VCaP (cell line): ENCODE measurements at regions not wholly inside any gene's neighbourhood (a gene's known extent, or its start where the extent isn't known, plus 50 kb on each side); places are given as distances from the start of the nearest gene placed in this dataset.
"Not testable (repeated sequence)": the region's sequence is repeated elsewhere in the genome, so short reads cannot be mapped to it uniquely, and the experiment has no call there.

Experiments used
- H3K27ac ChIP-seq: fragments of 450-650 bp; 2 replicates; pipeline ENCODE4 v1.5.1; 2017
- TF ChIP-seq, protein P1 (sequence below): fragments of 450-650 bp; conservative IDR thresholded peaks from 2 replicates; pipeline ENCODE4 v1.5.1; 2017; ENCODE audit warnings: mild to moderate bottlenecking, moderate library complexity

DNA sequence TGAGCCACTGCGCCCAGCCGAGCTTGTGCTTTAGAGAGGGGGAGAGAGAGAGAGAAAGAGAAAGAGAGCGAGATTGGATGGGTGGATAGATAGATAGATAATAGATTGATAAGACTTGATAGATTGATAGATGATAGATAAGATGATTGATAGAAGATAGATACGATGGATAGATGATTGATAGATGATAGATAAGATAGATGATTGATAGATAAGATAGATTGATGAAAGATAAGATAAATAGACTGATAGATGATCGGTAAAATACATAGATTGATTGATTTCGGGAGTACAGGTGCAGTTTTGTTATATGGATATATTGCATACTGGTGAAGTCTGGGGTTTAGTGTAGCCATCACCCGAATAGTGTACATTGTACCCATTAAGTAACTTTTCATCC, 65.9 kb downstream of the SPRING1 start:
- TF ChIP-seq, protein P1, sequence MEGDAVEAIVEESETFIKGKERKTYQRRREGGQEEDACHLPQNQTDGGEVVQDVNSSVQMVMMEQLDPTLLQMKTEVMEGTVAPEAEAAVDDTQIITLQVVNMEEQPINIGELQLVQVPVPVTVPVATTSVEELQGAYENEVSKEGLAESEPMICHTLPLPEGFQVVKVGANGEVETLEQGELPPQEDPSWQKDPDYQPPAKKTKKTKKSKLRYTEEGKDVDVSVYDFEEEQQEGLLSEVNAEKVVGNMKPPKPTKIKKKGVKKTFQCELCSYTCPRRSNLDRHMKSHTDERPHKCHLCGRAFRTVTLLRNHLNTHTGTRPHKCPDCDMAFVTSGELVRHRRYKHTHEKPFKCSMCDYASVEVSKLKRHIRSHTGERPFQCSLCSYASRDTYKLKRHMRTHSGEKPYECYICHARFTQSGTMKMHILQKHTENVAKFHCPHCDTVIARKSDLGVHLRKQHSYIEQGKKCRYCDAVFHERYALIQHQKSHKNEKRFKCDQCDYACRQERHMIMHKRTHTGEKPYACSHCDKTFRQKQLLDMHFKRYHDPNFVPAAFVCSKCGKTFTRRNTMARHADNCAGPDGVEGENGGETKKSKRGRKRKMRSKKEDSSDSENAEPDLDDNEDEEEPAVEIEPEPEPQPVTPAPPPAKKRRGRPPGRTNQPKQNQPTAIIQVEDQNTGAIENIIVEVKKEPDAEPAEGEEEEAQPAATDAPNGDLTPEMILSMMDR = no peak
- no peak overlapping the region for H3K27ac ChIP-seq

DNA sequence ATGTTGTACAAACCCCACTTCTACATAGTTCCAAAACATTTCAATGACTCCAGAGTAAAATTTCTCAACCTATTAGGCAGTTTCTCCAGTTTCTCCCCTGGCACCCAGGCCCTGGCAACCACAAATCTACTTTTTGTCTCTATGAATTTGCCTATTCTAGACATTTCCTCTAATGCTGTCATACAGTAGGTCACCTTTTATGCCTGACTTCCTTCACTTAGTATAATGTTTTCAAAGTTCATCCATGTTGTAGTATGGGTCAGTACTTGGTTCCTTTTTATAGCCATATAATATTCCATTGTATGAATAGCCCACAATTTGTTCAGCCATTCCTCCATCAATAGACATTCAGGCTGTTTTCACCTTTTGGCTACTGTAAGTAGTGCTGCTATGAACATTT, 67.0 kb downstream of the SPRING1 start:
- H3K27ac ChIP-seq = no peak overlapping the region
- TF ChIP-seq, protein P1 = no peak

DNA sequence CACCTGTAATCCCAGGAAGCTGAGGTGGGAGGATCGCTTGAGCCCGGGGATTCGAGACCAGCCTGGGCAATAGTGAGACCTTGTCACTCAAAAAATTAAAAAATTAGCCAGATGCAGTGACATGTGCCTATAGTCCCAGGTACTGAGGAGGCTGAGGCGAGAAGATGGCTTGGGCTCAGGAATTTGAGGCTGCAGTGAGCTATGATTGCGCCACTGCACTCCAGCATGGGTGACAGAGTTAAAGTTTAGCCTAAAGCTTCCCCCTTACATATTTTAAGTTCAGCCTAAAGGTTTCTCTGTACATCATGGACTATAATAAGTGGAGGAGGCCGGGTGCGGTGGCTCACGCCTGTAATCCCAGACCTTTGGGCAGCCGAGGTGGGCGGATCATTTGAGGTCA, 70.1 kb downstream of the SPRING1 start:
- TF ChIP-seq, protein P1 = no peak
- H3K27ac ChIP-seq = no peak overlapping the region

DNA sequence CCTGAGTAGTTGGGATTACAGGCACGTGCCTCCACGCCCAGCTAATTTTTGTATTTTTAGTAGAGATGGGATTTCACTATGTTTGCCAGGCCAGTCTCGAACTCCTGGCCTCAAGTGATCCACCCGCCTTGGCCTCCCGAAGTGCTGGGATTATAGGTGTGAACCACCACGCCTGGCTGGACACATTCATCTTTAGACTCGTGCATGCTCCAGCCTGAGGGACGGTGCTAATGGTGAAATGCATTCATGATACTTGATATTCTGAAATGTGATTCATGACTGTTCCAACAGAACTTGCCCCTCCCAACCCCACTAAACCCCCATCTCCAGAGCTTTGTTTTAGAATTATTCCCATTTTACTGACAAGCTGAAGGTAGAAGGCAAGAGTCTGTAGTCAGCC, 71.0 kb downstream of the SPRING1 start:
- H3K27ac ChIP-seq = not testable (repeated sequence)

DNA sequence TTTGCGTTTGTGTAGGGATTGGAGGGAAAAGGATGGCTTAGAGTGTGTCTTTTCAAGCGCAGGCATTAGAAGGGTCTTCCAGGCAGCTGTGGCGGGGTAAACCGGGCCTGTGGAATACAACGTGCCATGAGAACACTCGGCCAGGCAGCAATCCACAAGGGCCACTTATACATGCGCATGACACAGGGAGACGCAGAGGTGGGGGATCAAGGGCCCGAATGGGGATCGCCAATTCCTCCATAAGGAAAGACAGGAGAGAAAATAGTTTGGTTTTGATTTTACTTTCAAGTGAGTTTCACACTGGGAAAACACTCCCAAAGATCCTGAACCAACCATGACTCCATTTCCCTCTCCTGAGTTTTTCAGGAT, 71.6 kb downstream of the SPRING1 start:
- no peak overlapping the region for H3K27ac ChIP-seq
- TF ChIP-seq, protein P1 = no peak

DNA sequence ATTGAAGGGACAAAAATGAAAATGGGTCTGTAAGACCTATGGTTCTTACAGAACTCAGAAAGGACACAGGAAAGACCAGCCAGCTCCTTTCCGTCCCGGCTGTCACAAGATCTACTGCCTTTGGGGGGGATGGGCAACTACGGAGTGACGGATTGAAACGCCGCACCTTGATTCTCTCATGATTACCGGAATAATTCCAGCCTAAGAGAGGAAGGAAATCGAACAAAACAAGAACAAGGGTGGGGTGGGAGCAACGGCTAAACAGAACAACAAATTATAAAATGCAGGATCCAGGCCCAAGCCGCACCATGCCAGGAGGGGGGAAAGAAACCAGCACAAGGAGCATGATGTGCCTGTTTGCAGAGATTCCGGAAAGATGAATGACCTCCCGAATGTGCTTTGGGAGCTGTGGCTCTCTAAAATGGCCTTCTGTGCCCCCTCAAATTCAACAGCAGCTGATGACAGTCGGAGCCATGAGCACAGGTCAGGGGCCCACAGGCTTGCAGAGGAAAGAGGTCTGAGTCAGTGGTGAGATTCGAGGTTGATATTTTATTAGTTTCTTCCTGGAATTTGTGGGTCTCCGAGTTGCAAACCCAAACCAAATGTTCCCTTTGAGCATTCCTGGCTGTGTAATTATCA, 72.1 kb downstream of the SPRING1 start:
- TF ChIP-seq, protein P1 = no peak
- H3K27ac ChIP-seq = no peak overlapping the region

DNA sequence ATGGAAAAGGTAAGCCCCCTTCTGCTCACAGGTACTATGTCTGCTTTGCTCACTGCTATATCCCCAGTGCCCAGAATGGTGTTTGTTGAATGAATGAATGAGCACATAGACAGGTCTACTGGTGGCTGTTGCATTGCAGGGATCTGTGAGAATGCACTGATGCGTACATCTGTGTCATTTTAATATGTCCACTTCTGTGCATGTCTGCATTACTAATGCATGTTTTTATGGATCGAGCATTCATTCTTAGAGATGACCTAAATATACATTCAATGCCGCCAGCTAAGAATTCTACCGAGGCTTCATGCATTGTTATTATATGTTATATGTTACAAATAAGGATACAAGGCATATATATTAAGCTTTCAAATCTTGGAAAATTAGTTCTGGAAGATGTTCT, 73.8 kb downstream of the SPRING1 start:
- TF ChIP-seq, protein P1 = no peak

DNA sequence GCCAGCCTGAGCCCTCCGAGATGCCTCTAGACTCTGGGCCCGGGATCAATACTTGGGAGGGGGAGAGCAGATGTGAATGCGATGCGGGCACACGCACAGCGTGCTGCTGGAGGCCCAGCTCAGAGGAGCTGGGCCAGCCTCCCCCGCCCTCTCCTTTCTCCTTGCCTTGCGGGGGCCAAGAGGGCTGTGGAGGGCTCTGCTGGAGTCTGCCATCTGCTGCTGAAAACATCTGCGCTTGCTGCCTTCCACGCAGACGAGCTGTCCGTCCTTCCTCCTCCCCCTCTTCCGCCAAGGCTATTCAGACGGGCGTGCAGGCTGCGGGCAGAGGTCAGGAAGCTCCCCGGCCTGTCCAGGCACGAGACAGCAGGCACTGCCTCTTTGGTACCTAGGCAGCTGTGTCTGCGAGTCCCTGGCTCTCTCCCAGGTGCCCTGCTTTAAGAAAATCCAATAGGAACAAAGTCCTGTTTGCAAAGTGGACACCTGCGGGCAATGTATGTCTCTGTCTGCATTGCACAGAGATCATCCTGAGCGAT, 75.2 kb downstream of the SPRING1 start:
- TF ChIP-seq, protein P1 = no peak
- peak overlapping the region; percentile 37; the same call in 1 of the 2 replicates for H3K27ac ChIP-seq

More for the DNA sequence above, 73.8 kb downstream of the SPRING1 start:
- H3K27ac ChIP-seq = no peak overlapping the region
